SK-N-SH treated with all-trans-retinoic acid at 6 μM for 48 hours (cell line): ENCODE measurements at regions not wholly inside any gene's neighbourhood (a gene's known extent, or its start where the extent isn't known, plus 50 kb on each side); places are given as distances from the start of the nearest gene placed in this dataset.

Experiments used
- ATAC-seq: fragments of 200-7000 bp; cut with Tn5 transposase; 3 replicates; pipeline ENCODE4 v1.9.1; 2020; ENCODE audit warnings: mild to moderate bottlenecking, moderate library complexity
- ARNTL ChIP-seq: fragments of 450-650 bp; formaldehyde crosslinking; IDR thresholded peaks from 2 replicates; pipeline ENCODE4 v1.5.0; 2020; ENCODE audit warnings: low read depth, mild to moderate bottlenecking, moderate library complexity, borderline replicate concordance
- BACH2 ChIP-seq: fragments of 250-450 bp; sonication (Bioruptor Pico); IDR thresholded peaks from 2 replicates; pipeline ENCODE4 v1.9.0; 2021; ENCODE audit warnings: mild to moderate bottlenecking, borderline replicate concordance
- CSDC2 ChIP-seq: fragments of 250-450 bp; sonication (Bioruptor Pico); IDR thresholded peaks from 2 replicates; pipeline ENCODE4 v1.5.0; 2020; ENCODE audit warnings: mild to moderate bottlenecking, moderate library complexity
- ESRRG ChIP-seq: fragments of 250-450 bp; sonication (Bioruptor Pico); IDR thresholded peaks from 2 replicates; pipeline ENCODE4 v1.6.1; 2021; ENCODE audit warnings: mild to moderate bottlenecking
- GLIS3 ChIP-seq: fragments of 250-450 bp; sonication (Bioruptor Pico); IDR thresholded peaks from 2 replicates; pipeline ENCODE4 v1.5.0; 2020; ENCODE audit warnings: mild to moderate bottlenecking, moderate library complexity
- ISL1 ChIP-seq: fragments of 250-450 bp; sonication (Bioruptor Pico); IDR thresholded peaks from 2 replicates; pipeline ENCODE4 v2.1.2; 2022; ENCODE audit warnings: mild to moderate bottlenecking, moderate library complexity
- OSR1 ChIP-seq: fragments of 250-450 bp; sonication (Bioruptor Pico); IDR thresholded peaks from 2 replicates; pipeline ENCODE4 v1.8.0; 2022; ENCODE audit warnings: moderate library complexity, mild to moderate bottlenecking, inconsistent platforms
- PPARA ChIP-seq: fragments of 250-450 bp; sonication (Bioruptor Pico); IDR thresholded peaks from 2 replicates; pipeline ENCODE4 v1.5.0; 2020; ENCODE audit warnings: mild to moderate bottlenecking, borderline replicate concordance
- RARB ChIP-seq: fragments of 250-450 bp; sonication (Bioruptor Pico); IDR thresholded peaks from 2 replicates; pipeline ENCODE4 v1.8.0; 2021; ENCODE audit warnings: mild to moderate bottlenecking, moderate library complexity
- TCF4 ChIP-seq: fragments of 250-450 bp; sonication (Bioruptor Pico); IDR thresholded peaks from 2 replicates; pipeline ENCODE4 v1.8.0; 2021; ENCODE audit warnings: mild to moderate bottlenecking, moderate library complexity, borderline replicate concordance
- TOX ChIP-seq: fragments of 250-450 bp; sonication (Bioruptor Pico); IDR thresholded peaks from 2 replicates; pipeline ENCODE4 v1.8.0; 2021; ENCODE audit warnings: mild to moderate bottlenecking, moderate library complexity, borderline replicate concordance
- ZC3H10 ChIP-seq: fragments of 250-450 bp; sonication (Bioruptor Pico); IDR thresholded peaks from 2 replicates; pipeline ENCODE4 v1.5.1; 2021; ENCODE audit warnings: mild to moderate bottlenecking, moderate library complexity
- ZFP3 ChIP-seq: fragments of 250-450 bp; sonication (Bioruptor Pico); IDR thresholded peaks from 2 replicates; pipeline ENCODE4 v1.5.0; 2020; ENCODE audit warnings: mild to moderate bottlenecking, moderate library complexity
- ZFP30 ChIP-seq: fragments of 450-650 bp; formaldehyde crosslinking; IDR thresholded peaks from 2 replicates; pipeline ENCODE4 v1.5.0; 2022; ENCODE audit warnings: mild to moderate bottlenecking, moderate library complexity
- ZNF565 ChIP-seq: fragments of 450-650 bp; formaldehyde crosslinking; conservative IDR thresholded peaks from 2 replicates; pipeline ENCODE4 v1.5.0; 2020; ENCODE audit warnings: low read depth, mild to moderate bottlenecking, moderate library complexity
- ZNF70 ChIP-seq: fragments of 450-650 bp; formaldehyde crosslinking; IDR thresholded peaks from 2 replicates; pipeline ENCODE4 v1.5.0; 2020; ENCODE audit warnings: mild to moderate bottlenecking, moderate library complexity
- ZNF8 ChIP-seq: fragments of 450-650 bp; formaldehyde crosslinking; IDR thresholded peaks from 2 replicates; pipeline ENCODE4 v1.5.0; 2020; ENCODE audit warnings: mild to moderate bottlenecking, moderate library complexity
- TF ChIP-seq, protein P1 (sequence below): fragments of 250-450 bp; sonication (Bioruptor Pico); IDR thresholded peaks from 2 replicates; pipeline ENCODE4 v1.8.0; 2021; ENCODE audit warnings: low read depth, mild to moderate bottlenecking, moderate library complexity, borderline replicate concordance
- TF ChIP-seq, protein P2 (sequence below): fragments of 250-450 bp; sonication (Bioruptor Pico); IDR thresholded peaks from 2 replicates; pipeline ENCODE4 v1.8.0; 2020; ENCODE audit warnings: mild to moderate bottlenecking, moderate library complexity, borderline replicate concordance
- TF ChIP-seq, protein P3 (sequence below): fragments of 250-450 bp; sonication (Bioruptor Pico); IDR thresholded peaks from 2 replicates; pipeline ENCODE4 v1.5.1; 2021; ENCODE audit warnings: mild to moderate bottlenecking, moderate library complexity
- TF ChIP-seq, protein P4 (sequence below): fragments of 250-450 bp; sonication (Bioruptor Pico); IDR thresholded peaks from 2 replicates; pipeline ENCODE4 v1.5.0; 2020; ENCODE audit warnings: mild to moderate bottlenecking, moderate library complexity

DNA sequence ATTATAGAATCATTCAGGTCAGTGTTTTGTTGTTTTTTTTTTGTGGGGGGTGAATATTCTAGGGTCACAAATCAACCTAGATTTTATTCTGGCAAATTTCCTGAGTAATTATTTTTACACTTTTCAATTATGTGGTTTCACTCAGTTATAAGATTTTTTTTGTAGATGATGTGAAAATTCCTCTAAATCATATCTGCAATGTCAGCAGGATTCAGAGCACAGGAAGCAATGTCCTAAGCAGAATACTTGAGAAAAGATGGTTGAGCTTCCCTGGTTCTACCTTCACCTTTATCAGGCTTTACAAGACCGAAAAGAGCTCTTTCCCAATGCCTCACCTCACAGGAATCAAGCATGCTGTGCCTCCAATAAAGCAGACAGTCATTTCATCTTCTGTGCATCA lies 124.3 kb downstream of the SLC41A2 start:
- no peak for ATAC-seq
- no peak for TF ChIP-seq ZC3H10
- no peak for TF ChIP-seq PPARA (CRISPR knock-in tag)
- TF ChIP-seq BACH2 (CRISPR knock-in tag): no peak
- TF ChIP-seq ISL1 (CRISPR knock-in tag): no peak
- no peak for TF ChIP-seq RARB (CRISPR knock-in tag)
- TF ChIP-seq, protein P1, sequence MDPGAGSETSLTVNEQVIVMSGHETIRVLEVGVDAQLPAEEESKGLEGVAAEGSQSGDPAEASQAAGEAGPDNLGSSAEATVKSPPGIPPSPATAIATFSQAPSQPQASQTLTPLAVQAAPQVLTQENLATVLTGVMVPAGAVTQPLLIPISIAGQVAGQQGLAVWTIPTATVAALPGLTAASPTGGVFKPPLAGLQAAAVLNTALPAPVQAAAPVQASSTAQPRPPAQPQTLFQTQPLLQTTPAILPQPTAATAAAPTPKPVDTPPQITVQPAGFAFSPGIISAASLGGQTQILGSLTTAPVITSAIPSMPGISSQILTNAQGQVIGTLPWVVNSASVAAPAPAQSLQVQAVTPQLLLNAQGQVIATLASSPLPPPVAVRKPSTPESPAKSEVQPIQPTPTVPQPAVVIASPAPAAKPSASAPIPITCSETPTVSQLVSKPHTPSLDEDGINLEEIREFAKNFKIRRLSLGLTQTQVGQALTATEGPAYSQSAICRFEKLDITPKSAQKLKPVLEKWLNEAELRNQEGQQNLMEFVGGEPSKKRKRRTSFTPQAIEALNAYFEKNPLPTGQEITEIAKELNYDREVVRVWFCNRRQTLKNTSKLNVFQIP (CRISPR knock-in tag): no peak
- TF ChIP-seq ZNF8 (CRISPR knock-in tag): no peak
- TF ChIP-seq, protein P2, sequence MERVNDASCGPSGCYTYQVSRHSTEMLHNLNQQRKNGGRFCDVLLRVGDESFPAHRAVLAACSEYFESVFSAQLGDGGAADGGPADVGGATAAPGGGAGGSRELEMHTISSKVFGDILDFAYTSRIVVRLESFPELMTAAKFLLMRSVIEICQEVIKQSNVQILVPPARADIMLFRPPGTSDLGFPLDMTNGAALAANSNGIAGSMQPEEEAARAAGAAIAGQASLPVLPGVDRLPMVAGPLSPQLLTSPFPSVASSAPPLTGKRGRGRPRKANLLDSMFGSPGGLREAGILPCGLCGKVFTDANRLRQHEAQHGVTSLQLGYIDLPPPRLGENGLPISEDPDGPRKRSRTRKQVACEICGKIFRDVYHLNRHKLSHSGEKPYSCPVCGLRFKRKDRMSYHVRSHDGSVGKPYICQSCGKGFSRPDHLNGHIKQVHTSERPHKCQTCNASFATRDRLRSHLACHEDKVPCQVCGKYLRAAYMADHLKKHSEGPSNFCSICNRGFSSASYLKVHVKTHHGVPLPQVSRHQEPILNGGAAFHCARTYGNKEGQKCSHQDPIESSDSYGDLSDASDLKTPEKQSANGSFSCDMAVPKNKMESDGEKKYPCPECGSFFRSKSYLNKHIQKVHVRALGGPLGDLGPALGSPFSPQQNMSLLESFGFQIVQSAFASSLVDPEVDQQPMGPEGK: no peak
- TF ChIP-seq ZFP3 (CRISPR knock-in tag): no peak
- no peak for TF ChIP-seq ZFP30 (CRISPR knock-in tag)
- no peak for TF ChIP-seq TOX
- TF ChIP-seq ESRRG (CRISPR knock-in tag): no peak
- TF ChIP-seq, protein P3, sequence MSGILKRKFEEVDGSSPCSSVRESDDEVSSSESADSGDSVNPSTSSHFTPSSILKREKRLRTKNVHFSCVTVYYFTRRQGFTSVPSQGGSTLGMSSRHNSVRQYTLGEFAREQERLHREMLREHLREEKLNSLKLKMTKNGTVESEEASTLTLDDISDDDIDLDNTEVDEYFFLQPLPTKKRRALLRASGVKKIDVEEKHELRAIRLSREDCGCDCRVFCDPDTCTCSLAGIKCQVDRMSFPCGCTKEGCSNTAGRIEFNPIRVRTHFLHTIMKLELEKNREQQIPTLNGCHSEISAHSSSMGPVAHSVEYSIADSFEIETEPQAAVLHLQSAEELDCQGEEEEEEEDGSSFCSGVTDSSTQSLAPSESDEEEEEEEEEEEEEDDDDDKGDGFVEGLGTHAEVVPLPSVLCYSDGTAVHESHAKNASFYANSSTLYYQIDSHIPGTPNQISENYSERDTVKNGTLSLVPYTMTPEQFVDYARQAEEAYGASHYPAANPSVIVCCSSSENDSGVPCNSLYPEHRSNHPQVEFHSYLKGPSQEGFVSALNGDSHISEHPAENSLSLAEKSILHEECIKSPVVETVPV (CRISPR knock-in tag): no peak
- TF ChIP-seq CSDC2: no peak
- no peak for TF ChIP-seq ZNF565 (CRISPR knock-in tag)
- TF ChIP-seq, all 23 proteins: peak for 0

DNA sequence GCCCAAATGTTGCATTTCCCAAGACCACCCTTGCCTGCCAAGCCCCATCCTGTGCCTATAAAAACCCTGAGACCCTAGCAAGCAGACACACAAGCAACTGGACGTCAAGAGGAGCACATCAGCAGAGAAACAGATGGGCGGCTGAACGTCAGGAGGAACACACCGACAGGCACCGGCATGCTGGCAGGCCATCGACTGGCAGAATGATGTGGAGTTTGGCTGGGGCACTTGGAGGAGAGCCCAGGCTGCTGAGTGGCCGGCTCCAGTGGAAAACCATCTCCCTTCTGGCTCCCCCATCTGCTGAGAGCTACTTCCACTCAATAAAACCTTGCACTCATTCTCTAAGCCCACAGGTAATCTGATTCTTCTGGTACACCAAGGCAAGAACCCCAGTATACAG lies 130.1 kb downstream of the SLC41A2 start:
- ATAC-seq: no peak
- TF ChIP-seq RARB (CRISPR knock-in tag) (no peak), ESRRG (CRISPR knock-in tag) (no peak), CSDC2 (no peak), GLIS3 (CRISPR knock-in tag) (no peak), TCF4 (no peak), OSR1 (CRISPR knock-in tag) (no peak), ZFP3 (CRISPR knock-in tag) (no peak), ISL1 (CRISPR knock-in tag) (no peak), PPARA (CRISPR knock-in tag) (no peak), ARNTL (CRISPR knock-in tag) (no peak)
- TF ChIP-seq, protein P3 (CRISPR knock-in tag): no peak
- TF ChIP-seq, protein P4, sequence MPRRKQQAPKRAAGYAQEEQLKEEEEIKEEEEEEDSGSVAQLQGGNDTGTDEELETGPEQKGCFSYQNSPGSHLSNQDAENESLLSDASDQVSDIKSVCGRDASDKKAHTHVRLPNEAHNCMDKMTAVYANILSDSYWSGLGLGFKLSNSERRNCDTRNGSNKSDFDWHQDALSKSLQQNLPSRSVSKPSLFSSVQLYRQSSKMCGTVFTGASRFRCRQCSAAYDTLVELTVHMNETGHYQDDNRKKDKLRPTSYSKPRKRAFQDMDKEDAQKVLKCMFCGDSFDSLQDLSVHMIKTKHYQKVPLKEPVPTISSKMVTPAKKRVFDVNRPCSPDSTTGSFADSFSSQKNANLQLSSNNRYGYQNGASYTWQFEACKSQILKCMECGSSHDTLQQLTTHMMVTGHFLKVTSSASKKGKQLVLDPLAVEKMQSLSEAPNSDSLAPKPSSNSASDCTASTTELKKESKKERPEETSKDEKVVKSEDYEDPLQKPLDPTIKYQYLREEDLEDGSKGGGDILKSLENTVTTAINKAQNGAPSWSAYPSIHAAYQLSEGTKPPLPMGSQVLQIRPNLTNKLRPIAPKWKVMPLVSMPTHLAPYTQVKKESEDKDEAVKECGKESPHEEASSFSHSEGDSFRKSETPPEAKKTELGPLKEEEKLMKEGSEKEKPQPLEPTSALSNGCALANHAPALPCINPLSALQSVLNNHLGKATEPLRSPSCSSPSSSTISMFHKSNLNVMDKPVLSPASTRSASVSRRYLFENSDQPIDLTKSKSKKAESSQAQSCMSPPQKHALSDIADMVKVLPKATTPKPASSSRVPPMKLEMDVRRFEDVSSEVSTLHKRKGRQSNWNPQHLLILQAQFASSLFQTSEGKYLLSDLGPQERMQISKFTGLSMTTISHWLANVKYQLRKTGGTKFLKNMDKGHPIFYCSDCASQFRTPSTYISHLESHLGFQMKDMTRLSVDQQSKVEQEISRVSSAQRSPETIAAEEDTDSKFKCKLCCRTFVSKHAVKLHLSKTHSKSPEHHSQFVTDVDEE: no peak

DNA sequence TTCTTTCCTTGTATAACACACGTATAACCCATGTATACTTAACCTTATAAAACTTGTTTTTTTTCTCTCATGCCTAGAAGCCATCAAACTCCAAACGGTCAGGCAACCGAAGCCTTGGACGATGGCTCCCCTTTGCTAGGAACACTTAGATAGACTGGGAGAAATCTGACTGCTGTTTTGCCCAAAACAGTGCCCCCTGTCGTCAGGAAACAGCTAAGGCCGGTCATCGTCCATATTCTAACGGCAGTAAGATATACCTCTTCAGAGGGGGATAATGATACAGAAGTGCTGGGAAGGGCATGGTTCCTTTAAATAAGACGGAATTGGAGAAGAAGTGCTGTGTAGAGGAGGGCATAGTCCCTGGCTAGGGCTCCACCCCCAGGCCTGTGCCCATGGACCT lies 130.5 kb downstream of the SLC41A2 start:
- no peak for ATAC-seq
- TF ChIP-seq GLIS3 (CRISPR knock-in tag) (no peak), ESRRG (CRISPR knock-in tag) (no peak), ZNF70 (CRISPR knock-in tag) (no peak), ISL1 (CRISPR knock-in tag) (no peak), ZC3H10 (no peak), CSDC2 (no peak), PPARA (CRISPR knock-in tag) (no peak), ZNF8 (CRISPR knock-in tag) (no peak), ARNTL (CRISPR knock-in tag) (no peak)
- TF ChIP-seq, protein P3 (CRISPR knock-in tag): no peak
- TF ChIP-seq, protein P2: no peak
- TF ChIP-seq, protein P4: no peak
- TF ChIP-seq, all 23 proteins: peak for 0
